Progenitor cell of endocrine pancreas (in vitro differentiated cells): ENCODE measurements at regions not wholly inside any gene's neighbourhood (a gene's known extent, or its start where the extent isn't known, plus 50 kb on each side); places are given as distances from the start of the nearest gene placed in this dataset.
"Not testable (repeated sequence)": the region's sequence is repeated elsewhere in the genome, so short reads cannot be mapped to it uniquely, and the experiment has no call there.

Experiments used
- DNase-seq: peaks from one replicate; pipeline ENCODE4 v3.0.0; 2021; ENCODE audit warnings: low spot score; ENCODE audit not compliant: unreplicated experiment
- H3K27ac Mint-ChIP-seq: 2 replicates; pipeline ENCODE4 v1.8.0; 2021; ENCODE audit warnings: mild to moderate bottlenecking, moderate library complexity, mixed read lengths
- H3K27me3 Mint-ChIP-seq: 2 replicates; pipeline ENCODE4 v1.8.0; 2021; ENCODE audit warnings: mixed read lengths
- H3K36me3 Mint-ChIP-seq: 2 replicates; pipeline ENCODE4 v1.8.0; 2022; ENCODE audit warnings: mixed read lengths; ENCODE audit not compliant: insufficient read depth
- H3K4me1 Mint-ChIP-seq: 2 replicates; pipeline ENCODE4 v1.8.0; 2021; ENCODE audit warnings: low read depth, mixed read lengths
- H3K4me3 Mint-ChIP-seq: 2 replicates; pipeline ENCODE4 v1.8.0; 2021; ENCODE audit warnings: low read depth, mild to moderate bottlenecking, moderate library complexity, mixed read lengths
- H3K9me3 Mint-ChIP-seq: 2 replicates; pipeline ENCODE4 v1.8.0; 2021; ENCODE audit warnings: low read depth, mixed read lengths
- TF ChIP-seq, protein P1 (sequence below): fragments of 200-600 bp; sonication (generic); IDR thresholded peaks from one replicate; pipeline ENCODE4 v1.5.0; 2021; ENCODE audit warnings: antibody characterized with exemption, mild to moderate bottlenecking; ENCODE audit not compliant: unreplicated experiment

GRCh38 chr5:87729781-87730180, 317.1 kb upstream of the CCNH start:
- no peak overlapping the region for H3K27ac Mint-ChIP-seq
- no peak overlapping the region for H3K4me3 Mint-ChIP-seq
- no peaks in the 10 kb centered on the region for H3K36me3 Mint-ChIP-seq
- no peaks in the 10 kb centered on the region for H3K9me3 Mint-ChIP-seq
- peaks cover 3% of the 10 kb centered on the region for H3K4me1 Mint-ChIP-seq
- TF ChIP-seq, protein P1, sequence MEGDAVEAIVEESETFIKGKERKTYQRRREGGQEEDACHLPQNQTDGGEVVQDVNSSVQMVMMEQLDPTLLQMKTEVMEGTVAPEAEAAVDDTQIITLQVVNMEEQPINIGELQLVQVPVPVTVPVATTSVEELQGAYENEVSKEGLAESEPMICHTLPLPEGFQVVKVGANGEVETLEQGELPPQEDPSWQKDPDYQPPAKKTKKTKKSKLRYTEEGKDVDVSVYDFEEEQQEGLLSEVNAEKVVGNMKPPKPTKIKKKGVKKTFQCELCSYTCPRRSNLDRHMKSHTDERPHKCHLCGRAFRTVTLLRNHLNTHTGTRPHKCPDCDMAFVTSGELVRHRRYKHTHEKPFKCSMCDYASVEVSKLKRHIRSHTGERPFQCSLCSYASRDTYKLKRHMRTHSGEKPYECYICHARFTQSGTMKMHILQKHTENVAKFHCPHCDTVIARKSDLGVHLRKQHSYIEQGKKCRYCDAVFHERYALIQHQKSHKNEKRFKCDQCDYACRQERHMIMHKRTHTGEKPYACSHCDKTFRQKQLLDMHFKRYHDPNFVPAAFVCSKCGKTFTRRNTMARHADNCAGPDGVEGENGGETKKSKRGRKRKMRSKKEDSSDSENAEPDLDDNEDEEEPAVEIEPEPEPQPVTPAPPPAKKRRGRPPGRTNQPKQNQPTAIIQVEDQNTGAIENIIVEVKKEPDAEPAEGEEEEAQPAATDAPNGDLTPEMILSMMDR = no peak
- DNase-seq = no peak
- H3K27me3 Mint-ChIP-seq = no peaks in the 10 kb centered on the region

DNA sequence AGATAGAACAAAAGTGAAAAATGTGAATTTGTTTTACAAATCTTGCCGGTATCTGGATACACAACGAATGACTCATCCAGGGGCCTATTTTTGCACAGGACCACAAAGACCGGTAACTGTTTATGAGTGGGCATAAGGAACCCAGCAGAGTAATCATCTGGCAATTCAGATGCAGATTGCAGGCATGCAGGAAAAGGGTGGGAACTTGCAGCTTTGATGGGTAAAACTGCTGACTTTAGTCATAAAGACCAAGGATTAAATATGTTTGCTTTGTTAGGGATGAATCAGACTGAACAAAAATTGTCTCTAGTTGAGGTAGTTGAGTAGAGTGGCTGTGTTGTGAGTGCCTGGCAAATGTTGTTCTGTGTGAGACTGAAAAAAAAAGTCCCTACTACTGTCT, 309.6 kb upstream of the CCNH start:
- no peak for DNase-seq
- H3K9me3 Mint-ChIP-seq = peaks cover 9% of the 10 kb centered on the region
- no peaks in the 10 kb centered on the region for H3K36me3 Mint-ChIP-seq
- peaks cover 6% of the 10 kb centered on the region for H3K4me1 Mint-ChIP-seq
- H3K27me3 Mint-ChIP-seq = no peaks in the 10 kb centered on the region
- TF ChIP-seq, protein P1 = no peak
- no peak overlapping the region for H3K27ac Mint-ChIP-seq
- no peak overlapping the region for H3K4me3 Mint-ChIP-seq

- DNase-seq = not testable (repeated sequence)
Measured at GRCh38 chr5:87718224-87718925, 305.6 kb upstream of the CCNH start.

DNA sequence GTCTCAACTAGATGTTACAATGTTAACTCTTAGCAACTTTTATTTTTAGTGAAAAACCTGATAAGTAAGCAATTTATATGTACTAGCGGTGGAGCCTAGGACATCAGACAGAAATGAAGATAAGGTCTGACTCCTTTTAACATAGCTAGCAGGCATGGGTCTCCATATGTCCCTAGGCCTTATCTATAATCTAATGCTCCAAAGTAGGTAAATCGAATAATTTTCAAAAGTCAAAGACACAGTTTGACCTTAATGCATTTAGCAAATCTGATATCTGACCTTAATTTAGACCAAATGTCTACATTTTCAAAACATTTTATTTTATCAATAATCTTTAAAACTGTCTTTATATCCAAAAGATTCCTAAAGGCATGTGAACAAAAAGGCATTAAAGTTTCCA, 305.0 kb upstream of the CCNH start:
- Mint-ChIP-seq H3K27ac (no peak overlapping the region), H3K36me3 (no peaks in the 10 kb centered on the region), H3K27me3 (no peaks in the 10 kb centered on the region), H3K9me3 (peaks cover 9% of the 10 kb centered on the region), H3K4me1 (no peaks in the 10 kb centered on the region), H3K4me3 (no peak overlapping the region)
- DNase-seq = no peak
- TF ChIP-seq, protein P1 = no peak

More at GRCh38 chr5:87718224-87718925, 305.6 kb upstream of the CCNH start:
- not testable (repeated sequence) for H3K9me3 Mint-ChIP-seq, H3K27ac Mint-ChIP-seq, H3K4me1 Mint-ChIP-seq, H3K27me3 Mint-ChIP-seq, H3K4me3 Mint-ChIP-seq, H3K36me3 Mint-ChIP-seq

- Mint-ChIP-seq H3K9me3 (no peaks in the 10 kb centered on the region), H3K27ac (no peak overlapping the region), H3K27me3 (no peaks in the 10 kb centered on the region), H3K4me3 (no peak overlapping the region), H3K4me1 (no peaks in the 10 kb centered on the region), H3K36me3 (no peaks in the 10 kb centered on the region)
- TF ChIP-seq, protein P1 = no peak
- no peak for DNase-seq
Measured at GRCh38 chr5:87705876-87706275, 293.1 kb upstream of the CCNH start.

DNA sequence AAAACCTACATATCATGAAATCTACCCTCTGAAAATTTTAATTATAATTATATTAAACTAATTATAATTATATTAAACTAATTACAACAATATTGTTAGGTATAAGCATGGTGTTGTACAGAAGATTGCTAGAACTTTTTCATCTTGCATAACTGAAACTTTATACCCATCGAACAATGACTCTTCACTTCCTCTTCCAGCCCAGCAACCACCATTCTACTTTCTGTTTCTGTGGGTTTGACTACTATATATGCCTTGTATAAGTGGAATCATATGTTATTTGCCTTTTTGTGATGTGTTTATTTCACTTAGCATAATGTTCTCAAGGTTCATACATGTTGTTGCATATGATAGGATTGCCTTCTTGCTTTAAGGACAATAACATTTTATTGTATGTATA, 274.2 kb upstream of the CCNH start:
- H3K4me3 Mint-ChIP-seq = no peak overlapping the region
- no peak for DNase-seq
- peaks cover 7% of the 10 kb centered on the region for H3K9me3 Mint-ChIP-seq
- no peaks in the 10 kb centered on the region for H3K27me3 Mint-ChIP-seq
- H3K27ac Mint-ChIP-seq = no peak overlapping the region
- H3K36me3 Mint-ChIP-seq = peaks cover 2% of the 10 kb centered on the region
- peaks cover 2% of the 10 kb centered on the region for H3K4me1 Mint-ChIP-seq
- TF ChIP-seq, protein P1 = no peak
